Stimulated activated memory B cell treated with anti-CD40 and anti-IgM and Interleukin-4, amounts not matched to agents 10 μg/mL and 1 μg/mL and 100 μg/mL, for 72 hours (primary cell): ENCODE measurements at regions not wholly inside any gene's neighbourhood (a gene's known extent, or its start where the extent isn't known, plus 50 kb on each side); places are given as distances from the start of the nearest gene placed in this dataset.

Source experiments
- ATAC-seq: fragments of 150-1000 bp; cut with Tn5 transposase; 2 replicates; pipeline ENCODE4 v1.10.0; 2021
- H3K27ac Mint-ChIP-seq: one replicate; pipeline ENCODE4 v1.8.0; 2022; ENCODE audit warnings: mild to moderate bottlenecking, mixed read lengths
- H3K27me3 Mint-ChIP-seq: one replicate; pipeline ENCODE4 v1.8.0; 2022; ENCODE audit warnings: mixed read lengths
- H3K36me3 Mint-ChIP-seq: one replicate; pipeline ENCODE4 v1.8.0; 2022; ENCODE audit warnings: mixed read lengths
- H3K4me1 Mint-ChIP-seq: one replicate; pipeline ENCODE4 v1.8.0; 2022; ENCODE audit warnings: mixed read lengths
- H3K4me3 Mint-ChIP-seq: one replicate; pipeline ENCODE4 v1.8.0; 2022; ENCODE audit warnings: mild to moderate bottlenecking, moderate library complexity, mixed read lengths
- H3K9me3 Mint-ChIP-seq: one replicate; pipeline ENCODE4 v1.8.0; 2022; ENCODE audit warnings: mixed read lengths

DNA sequence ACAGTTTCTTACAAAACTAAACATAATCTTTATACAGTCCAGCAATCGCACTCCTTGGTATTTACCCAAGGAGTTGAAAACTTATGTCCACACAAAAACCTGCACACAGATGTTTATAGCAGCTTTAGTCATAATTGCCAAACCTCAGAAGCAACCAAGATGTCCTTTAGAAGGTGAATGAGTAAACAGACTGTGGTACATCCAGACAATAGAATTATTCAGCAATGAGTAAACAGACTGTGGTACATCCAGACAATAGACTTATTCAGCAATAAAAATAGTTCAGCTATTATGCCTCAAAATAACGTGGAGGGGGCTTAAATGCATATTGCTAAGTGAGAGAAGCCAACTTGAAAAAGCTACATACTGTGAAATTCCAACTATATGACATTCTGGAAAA lies 87.0 kb upstream of the GALNT2 start:
- Mint-ChIP-seq H3K4me1 (no peaks in the 10 kb centered on the region), H3K27me3 (peaks cover 27% of the 10 kb centered on the region), H3K4me3 (no peak overlapping the region), H3K36me3 (peaks cover 6% of the 10 kb centered on the region), H3K27ac (no peak overlapping the region), H3K9me3 (peaks cover 14% of the 10 kb centered on the region)
- ATAC-seq, result no peak

DNA sequence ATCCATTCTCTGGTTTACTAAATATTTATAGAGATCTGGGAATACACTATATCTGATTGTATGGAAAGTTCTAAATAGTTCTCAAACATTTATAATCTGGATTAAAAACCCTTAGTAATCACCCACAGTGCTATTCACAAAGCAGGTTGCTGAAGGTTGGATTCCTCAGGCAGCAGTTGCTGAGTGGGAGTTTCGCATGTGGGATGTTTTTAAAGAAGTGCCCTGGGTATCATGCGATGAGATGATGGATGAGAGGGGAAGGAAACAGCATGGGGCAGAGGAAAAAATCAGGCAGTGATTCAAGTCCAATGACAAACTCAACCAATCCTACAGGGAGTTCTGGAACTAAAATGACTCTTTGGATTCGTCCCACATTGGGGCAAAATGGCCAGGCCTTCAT lies 85.3 kb upstream of the GALNT2 start:
- Mint-ChIP-seq H3K36me3 (no peaks in the 10 kb centered on the region), H3K27ac (no peak overlapping the region), H3K4me1 (no peaks in the 10 kb centered on the region), H3K27me3 (peaks cover 28% of the 10 kb centered on the region), H3K4me3 (no peak overlapping the region), H3K9me3 (peaks cover 3% of the 10 kb centered on the region)
- ATAC-seq, result no peak

DNA sequence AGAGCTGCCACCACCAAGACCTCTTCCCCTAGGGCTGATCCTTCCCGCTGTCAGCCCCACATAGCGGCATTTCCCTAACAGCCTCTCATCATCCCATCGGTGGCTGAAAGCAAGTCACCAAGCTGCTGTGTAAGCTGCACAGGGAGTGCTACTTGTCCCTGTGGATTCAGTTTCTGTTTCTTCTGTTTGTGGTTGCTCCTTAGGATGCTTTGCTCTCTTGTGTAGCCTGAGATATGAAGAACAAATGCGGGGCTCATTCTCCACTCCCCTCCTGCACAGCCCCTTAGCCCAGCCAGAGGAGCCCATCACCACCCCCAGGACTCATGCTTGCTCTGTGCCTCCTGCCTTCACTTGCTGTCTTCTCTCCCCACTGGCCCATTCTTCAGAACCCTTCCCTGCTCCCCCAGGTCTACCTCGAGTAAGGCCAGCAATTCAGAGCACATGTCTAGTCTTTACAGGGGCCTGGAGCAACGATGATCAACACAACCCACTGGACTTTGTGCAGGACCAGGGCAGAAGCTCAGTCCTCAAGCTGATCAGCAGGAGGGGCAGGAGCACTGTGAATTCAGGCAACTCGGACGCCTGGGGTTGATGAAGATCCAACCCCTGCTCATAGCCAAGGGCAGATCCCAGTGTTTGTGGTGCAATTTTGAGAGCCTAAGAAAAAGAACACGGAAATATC lies 82.6 kb upstream of the GALNT2 start:
- Mint-ChIP-seq H3K9me3 (no peaks in the 10 kb centered on the region), H3K27ac (no peak overlapping the region), H3K4me3 (no peak overlapping the region), H3K36me3 (no peaks in the 10 kb centered on the region), H3K4me1 (peaks cover 12% of the 10 kb centered on the region), H3K27me3 (peaks cover 28% of the 10 kb centered on the region)
- peak; percentile 17 for ATAC-seq

DNA sequence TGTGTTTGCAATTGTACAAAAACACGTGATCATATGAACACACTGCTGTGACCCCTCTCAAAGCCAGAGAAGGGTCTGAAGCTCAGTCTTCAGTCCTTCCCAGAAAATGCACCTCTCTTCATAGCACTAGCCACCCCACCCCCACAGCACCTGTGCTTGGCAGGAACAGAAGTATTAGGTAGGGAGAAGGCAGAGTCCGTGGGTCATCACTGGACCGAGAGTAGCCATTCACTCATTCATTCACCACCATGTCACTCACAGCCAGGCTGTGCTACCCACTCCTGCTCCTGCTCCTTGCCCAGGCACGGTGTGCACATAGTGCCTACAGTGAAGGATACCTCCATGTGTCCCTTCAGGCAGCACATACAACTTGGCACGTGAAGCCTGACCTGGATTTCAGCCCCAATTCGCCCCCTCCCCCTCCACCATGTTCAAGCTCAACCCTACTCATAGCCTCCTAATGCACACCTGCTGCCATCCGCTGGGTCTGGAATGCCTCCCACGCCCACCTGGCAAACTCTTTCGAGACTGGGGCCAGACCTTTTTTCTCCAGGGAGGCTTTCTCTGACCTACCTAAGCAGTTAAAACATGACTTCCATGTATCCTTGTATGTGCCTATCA lies 81.9 kb upstream of the GALNT2 start:
- H3K36me3 Mint-ChIP-seq, result no peaks in the 10 kb centered on the region
- H3K9me3 Mint-ChIP-seq, result no peaks in the 10 kb centered on the region
- peaks cover 24% of the 10 kb centered on the region for H3K27me3 Mint-ChIP-seq
- no peak overlapping the region for H3K27ac Mint-ChIP-seq
- no peak for ATAC-seq
- no peak overlapping the region for H3K4me3 Mint-ChIP-seq
- H3K4me1 Mint-ChIP-seq, result peaks cover 12% of the 10 kb centered on the region

DNA sequence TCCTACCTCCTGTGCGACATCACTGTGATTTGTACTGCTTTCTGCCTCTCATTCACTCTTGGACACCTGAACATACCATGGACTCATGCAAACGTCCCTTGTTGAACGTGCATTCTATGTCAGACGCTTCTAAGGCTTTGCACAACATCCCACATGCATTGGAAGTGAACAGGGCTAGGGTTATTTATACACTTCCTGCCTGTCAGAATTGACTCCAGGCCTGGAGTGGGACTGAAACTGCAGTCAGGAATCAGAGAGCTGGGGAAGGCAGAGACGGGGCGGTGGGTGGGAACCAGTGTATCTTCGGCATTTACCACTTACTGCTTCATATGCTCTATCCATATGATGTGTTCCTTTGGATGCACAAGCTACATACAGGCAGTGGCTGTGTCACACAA lies 81.4 kb upstream of the GALNT2 start:
- Mint-ChIP-seq H3K27ac (no peak overlapping the region), H3K9me3 (no peaks in the 10 kb centered on the region), H3K36me3 (no peaks in the 10 kb centered on the region), H3K27me3 (peaks cover 19% of the 10 kb centered on the region), H3K4me1 (peaks cover 12% of the 10 kb centered on the region), H3K4me3 (no peak overlapping the region)
- ATAC-seq, result no peak

DNA sequence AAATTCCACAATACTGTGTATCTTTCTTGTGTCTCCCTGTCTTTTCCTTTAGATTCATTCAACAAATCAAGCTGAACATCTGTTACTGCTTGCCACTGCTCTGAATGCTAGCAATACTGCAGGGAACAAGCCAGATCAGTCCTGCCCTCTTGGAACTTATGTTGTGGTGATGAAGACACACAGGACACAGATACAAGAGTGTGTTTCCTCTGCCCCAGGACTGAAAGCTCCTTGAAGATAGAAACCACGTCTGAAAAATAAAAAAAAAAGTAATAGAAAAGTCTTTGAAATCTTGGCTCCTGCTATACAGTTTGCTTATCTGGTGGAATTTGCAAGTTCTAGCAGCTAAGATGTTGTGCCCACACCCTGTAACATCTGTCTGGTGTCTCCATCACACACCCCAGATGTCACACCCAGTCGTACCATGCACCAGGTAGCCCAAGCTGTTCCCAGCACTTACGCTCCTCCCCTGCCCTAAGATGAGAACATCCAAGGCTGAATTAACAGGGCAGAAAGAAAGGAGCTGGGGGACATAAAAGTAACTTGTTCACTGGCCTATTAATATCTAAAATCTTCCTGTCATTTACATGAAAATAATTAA lies 80.2 kb upstream of the GALNT2 start:
- Mint-ChIP-seq H3K27me3 (peaks cover 19% of the 10 kb centered on the region), H3K9me3 (no peaks in the 10 kb centered on the region), H3K36me3 (no peaks in the 10 kb centered on the region), H3K4me1 (peaks cover 12% of the 10 kb centered on the region), H3K4me3 (no peak overlapping the region), H3K27ac (no peak overlapping the region)
- ATAC-seq, result no peak

DNA sequence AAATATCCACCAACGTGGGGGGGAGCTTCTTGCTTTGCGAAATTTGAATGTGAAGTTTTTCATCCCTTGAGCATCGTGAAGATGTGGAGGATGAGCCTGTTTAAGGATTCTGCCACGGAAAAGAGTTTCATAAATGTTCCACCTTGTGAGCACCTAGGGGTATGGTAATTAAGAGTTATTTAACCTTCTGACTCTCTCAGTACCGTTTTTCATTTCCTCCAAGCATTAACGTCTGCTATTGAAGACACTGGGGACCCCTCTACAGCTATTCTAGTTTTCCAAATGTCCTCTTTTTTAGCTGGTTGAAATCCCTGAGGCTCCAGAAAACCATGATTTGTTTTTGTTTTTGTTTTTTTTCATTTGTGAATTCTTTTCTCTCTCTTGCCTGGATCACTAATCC lies 79.1 kb upstream of the GALNT2 start:
- H3K27me3 Mint-ChIP-seq, result peaks cover 11% of the 10 kb centered on the region
- H3K36me3 Mint-ChIP-seq, result no peaks in the 10 kb centered on the region
- no peak overlapping the region for H3K4me3 Mint-ChIP-seq
- ATAC-seq, result peak; percentile 61
- no peaks in the 10 kb centered on the region for H3K9me3 Mint-ChIP-seq
- H3K4me1 Mint-ChIP-seq, result peaks cover 12% of the 10 kb centered on the region
- no peak overlapping the region for H3K27ac Mint-ChIP-seq

DNA sequence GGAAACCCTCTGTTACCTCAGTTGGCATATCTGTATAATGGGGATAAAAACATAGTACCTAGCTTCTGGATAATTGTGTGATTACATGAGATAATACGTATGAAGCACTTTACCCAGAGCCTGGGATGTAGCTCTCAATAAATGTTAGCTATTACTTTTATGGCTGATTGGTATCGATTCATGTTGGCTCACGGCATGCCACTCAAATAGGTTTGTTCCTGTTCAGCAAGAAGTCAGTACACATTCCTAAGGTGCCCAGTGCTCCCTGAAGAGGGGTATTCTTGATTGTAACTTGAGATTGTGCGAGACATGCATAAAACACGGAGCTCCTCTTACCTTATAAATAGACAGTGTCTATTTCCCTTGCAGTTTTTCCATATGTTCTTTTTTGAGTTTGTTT lies 78.5 kb upstream of the GALNT2 start:
- H3K9me3 Mint-ChIP-seq, result no peaks in the 10 kb centered on the region
- H3K27ac Mint-ChIP-seq, result no peak overlapping the region
- peaks cover 12% of the 10 kb centered on the region for H3K4me1 Mint-ChIP-seq
- H3K36me3 Mint-ChIP-seq, result no peaks in the 10 kb centered on the region
- no peak overlapping the region for H3K4me3 Mint-ChIP-seq
- ATAC-seq, result no peak
- peaks cover 11% of the 10 kb centered on the region for H3K27me3 Mint-ChIP-seq

DNA sequence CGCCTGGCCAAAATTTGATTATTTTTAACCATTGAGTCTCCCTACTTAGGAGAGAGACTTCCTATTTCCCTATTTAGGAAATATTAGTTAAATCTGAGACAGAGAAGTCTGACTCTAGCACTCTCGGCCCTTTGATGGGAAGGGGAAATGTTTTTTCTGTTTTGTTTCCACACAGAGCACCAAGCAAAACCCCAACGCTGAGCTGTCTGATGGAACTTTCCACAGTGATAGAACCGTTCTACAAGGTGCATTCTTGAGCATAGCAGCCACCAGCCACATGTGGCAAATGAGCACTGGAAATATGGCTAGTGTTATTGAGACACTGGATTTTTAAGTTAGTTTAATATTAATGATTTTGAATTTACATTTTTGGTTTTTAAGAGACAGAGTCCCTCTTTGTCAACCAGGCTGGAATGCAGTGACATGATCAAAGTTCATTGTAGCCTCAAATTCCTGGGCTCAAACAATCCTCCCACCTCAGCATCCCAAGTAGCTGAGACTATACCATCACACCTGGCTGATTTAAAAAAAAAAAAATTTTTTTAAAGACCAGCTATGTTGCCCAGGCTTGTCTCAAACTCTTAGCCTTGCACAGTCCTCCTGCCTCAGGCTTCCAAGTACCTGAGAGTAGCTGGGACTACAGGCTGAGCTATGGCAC lies 77.3 kb upstream of the GALNT2 start:
- Mint-ChIP-seq H3K4me3 (no peak overlapping the region), H3K27me3 (peaks cover 4% of the 10 kb centered on the region), H3K4me1 (peaks cover 12% of the 10 kb centered on the region), H3K9me3 (no peaks in the 10 kb centered on the region), H3K36me3 (no peaks in the 10 kb centered on the region), H3K27ac (no peak overlapping the region)
- peak; percentile 58 for ATAC-seq

DNA sequence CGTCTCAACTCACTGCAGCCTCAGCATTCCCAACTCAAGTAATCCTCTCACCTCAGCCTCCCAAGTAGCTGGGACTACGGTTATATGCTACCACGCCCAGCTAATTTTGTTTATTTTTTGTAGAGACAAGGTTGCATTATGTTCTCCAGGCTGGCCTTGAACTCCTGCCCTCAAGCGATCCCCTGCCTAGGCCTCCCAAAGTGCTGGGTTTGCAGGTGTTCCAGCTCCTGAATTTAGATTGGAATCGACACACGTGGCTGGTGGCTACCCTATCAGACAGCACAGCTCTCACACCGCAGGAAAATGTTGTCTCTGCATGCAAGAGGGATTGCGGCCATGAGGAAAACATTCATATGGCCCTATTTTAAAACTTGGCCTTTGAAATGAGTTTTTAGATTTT lies 76.7 kb upstream of the GALNT2 start:
- no peak overlapping the region for H3K4me3 Mint-ChIP-seq
- H3K36me3 Mint-ChIP-seq, result no peaks in the 10 kb centered on the region

DNA sequence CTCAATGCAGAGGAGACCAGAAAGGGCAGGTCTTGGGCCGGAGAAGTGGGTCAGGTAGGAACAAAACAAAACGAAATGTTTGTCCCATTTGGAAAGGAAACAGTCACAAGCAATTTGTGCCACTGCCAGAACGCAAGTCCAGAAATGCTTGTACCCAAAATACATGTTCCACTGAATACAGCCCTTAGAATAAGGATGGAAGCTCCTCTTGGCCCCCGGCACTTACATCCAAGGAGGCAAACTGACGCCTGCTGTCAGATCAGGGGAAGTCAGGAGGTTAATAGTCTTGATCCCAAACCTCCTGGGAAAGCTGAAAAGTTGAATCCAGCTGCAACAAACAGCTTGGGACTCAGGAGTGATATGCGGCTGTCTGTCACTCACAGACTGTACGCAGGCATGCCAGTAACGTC lies 75.9 kb upstream of the GALNT2 start:
- H3K27me3 Mint-ChIP-seq, result no peaks in the 10 kb centered on the region
- H3K4me1 Mint-ChIP-seq, result peaks cover 12% of the 10 kb centered on the region
- no peak overlapping the region for H3K27ac Mint-ChIP-seq
- H3K36me3 Mint-ChIP-seq, result no peaks in the 10 kb centered on the region
- no peak overlapping the region for H3K4me3 Mint-ChIP-seq
- H3K9me3 Mint-ChIP-seq, result no peaks in the 10 kb centered on the region
- ATAC-seq, result no peak

More for the DNA sequence above, 76.7 kb upstream of the GALNT2 start:
- Mint-ChIP-seq H3K4me1 (peaks cover 12% of the 10 kb centered on the region), H3K9me3 (no peaks in the 10 kb centered on the region), H3K27ac (no peak overlapping the region), H3K27me3 (no peaks in the 10 kb centered on the region)
- no peak for ATAC-seq

DNA sequence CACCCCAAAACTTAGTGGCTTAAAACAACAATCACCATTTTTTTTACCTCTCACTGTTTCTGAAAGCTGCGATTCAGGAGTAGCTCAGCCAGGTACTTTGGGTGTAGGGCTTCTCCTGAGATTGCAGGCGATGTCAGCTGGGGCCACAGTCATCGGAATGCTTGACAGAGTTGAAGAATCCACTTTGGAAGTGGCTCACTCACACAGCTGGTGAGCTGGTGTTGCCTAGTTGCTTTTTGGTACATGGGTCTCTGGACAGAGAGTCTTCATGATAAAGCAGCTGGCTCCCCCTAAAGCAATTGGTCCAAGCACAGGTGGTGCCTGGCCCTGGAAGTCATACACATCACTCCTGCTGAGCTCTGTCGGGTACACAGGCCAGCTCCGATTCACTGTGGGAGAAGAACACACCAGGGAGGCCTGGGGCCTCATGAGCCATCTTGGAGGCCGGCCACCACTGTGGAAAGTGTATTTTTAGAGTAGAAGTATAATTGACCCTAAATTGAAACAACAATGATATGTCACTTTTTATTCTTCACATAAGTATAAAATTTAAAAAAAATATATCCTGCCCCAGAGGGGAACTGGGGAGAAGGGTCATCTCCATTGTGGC lies 75.2 kb upstream of the GALNT2 start:
- no peaks in the 10 kb centered on the region for H3K9me3 Mint-ChIP-seq
- peaks cover 12% of the 10 kb centered on the region for H3K4me1 Mint-ChIP-seq
- ATAC-seq, result no peak
- H3K27ac Mint-ChIP-seq, result no peak overlapping the region
- no peaks in the 10 kb centered on the region for H3K27me3 Mint-ChIP-seq
- no peak overlapping the region for H3K4me3 Mint-ChIP-seq
- no peaks in the 10 kb centered on the region for H3K36me3 Mint-ChIP-seq

DNA sequence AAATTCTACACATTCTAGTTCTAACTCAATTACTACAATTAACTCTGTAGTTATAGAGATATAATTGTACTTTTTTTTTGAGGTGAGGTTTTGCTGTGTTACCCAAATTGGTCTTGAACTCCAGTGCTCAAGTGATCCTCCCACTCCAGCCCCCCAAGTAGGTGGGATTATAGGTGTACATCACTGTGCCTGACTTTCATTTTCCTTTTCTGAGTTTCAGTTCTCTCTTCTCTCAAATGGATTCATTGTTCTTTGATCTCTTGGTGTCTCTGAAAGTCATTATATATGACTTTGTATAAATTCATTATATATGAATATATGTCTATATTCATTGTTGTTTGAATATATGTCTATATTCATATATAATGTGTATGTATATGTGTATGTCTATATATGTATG lies 74.0 kb upstream of the GALNT2 start:
- no peaks in the 10 kb centered on the region for H3K27me3 Mint-ChIP-seq
- ATAC-seq, result peak; percentile 57
- no peaks in the 10 kb centered on the region for H3K36me3 Mint-ChIP-seq
- H3K4me1 Mint-ChIP-seq, result peaks cover 5% of the 10 kb centered on the region
- H3K4me3 Mint-ChIP-seq, result no peak overlapping the region
- H3K27ac Mint-ChIP-seq, result no peak overlapping the region
- no peaks in the 10 kb centered on the region for H3K9me3 Mint-ChIP-seq

DNA sequence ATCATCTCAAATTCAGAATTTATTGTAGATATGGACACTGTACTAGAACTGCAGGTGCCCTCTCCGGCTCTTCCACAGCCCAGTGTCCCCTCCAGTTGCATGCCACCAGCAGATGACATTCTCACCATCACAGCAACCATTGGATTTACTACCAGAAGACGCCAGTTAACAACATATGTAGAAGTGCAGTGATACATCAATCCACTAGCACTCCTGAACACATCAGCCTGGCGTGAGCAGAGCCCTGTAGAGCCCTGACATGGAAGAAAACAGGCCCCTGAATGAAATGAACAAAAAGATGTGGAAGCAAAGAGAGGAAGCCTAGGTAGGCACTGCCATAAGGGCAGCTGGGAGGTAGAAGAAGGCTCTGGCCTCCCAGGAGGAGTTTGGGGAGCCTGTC lies 73.1 kb upstream of the GALNT2 start:
- Mint-ChIP-seq H3K4me1 (no peaks in the 10 kb centered on the region), H3K27ac (no peak overlapping the region), H3K9me3 (no peaks in the 10 kb centered on the region), H3K36me3 (no peaks in the 10 kb centered on the region), H3K4me3 (no peak overlapping the region), H3K27me3 (no peaks in the 10 kb centered on the region)
- ATAC-seq, result no peak

DNA sequence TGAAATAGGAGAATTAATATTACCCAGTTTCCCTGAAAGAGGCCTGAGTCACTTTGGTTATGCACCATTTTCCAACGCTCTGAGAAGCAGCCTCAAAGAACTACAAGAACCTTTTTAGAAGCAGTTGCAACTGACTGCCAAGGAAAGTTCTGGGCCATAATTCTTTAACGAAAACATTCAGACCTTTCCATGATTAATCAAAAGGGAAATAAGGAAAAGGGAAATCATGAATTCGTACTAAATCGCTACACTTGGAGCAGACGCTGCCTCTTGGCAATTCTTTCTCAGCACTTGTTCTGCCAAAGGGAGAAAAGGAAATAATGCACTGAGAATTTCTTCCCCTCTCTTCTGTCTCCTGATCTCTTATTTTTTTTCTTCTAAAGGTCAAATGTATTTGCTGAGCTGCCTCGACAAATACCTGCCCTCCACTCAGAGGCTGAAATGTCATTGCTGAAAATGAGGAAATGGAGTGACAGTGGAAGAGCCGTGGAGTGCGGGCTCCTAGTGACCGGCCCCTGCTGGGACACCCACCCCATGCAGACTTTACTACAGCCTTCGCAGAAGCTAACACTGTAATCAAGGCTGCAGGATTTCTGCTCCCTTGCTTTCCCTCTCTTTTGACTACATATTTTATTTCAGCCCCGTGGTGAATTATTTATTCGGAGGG lies 67.9 kb upstream of the GALNT2 start:
- Mint-ChIP-seq H3K4me3 (no peak overlapping the region), H3K9me3 (no peaks in the 10 kb centered on the region), H3K27ac (no peak overlapping the region), H3K27me3 (peaks cover 11% of the 10 kb centered on the region), H3K4me1 (no peaks in the 10 kb centered on the region), H3K36me3 (no peaks in the 10 kb centered on the region)
- no peak for ATAC-seq
